CD14-positive monocyte (primary cell): ENCODE measurements at regions not wholly inside any gene's neighbourhood (a gene's known extent, or its start where the extent isn't known, plus 50 kb on each side); places are given as distances from the start of the nearest gene placed in this dataset.

Experiments used
- DNase-seq, 3 donors: peaks; one replicate each; pipeline ENCODE4 v3.0.0-alpha.2; 2011 to 2022
- H2AFZ ChIP-seq: 2 replicates; pipeline ENCODE4 v1.6.0; 2012; ENCODE audit warnings: mild to moderate bottlenecking, low read depth, low read length, inconsistent platforms; ENCODE audit not compliant: insufficient read depth, poor library complexity, severe bottlenecking
- H3K27ac ChIP-seq, 2 donors: 1 replicate in 1 of 2; 2 replicates in 1 of 2; pipeline ENCODE4 v1.5.1; 2012 to 2013; ENCODE audit warnings: low read length in 2 of 2, control low read depth in 1 of 2, inconsistent platforms in 1 of 2, low read depth in 1 of 2, mild to moderate bottlenecking in 1 of 2
- H3K27me3 ChIP-seq, 2 donors: one replicate each; pipeline versions ENCODE4 v1.6.0 to v1.6.1; 2011 to 2013; ENCODE audit warnings: low read length in 2 of 2; ENCODE audit not compliant: control insufficient read depth in 2 of 2, insufficient read depth in 2 of 2
- H3K36me3 ChIP-seq, 2 donors: replicated peaks in 1 of 2; 1 replicate in 1 of 2; 2 replicates in 1 of 2; pipeline versions ENCODE4 v1.5.1 to v1.6.1; 2012 to 2013; ENCODE audit warnings: low read length in 2 of 2, control low read depth in 1 of 2, inconsistent platforms in 1 of 2, mild to moderate bottlenecking in 1 of 2; ENCODE audit not compliant: insufficient read depth in 2 of 2, control insufficient read depth in 1 of 2
- H3K4me1 ChIP-seq, 2 donors: 1 replicate in 1 of 2; 2 replicates in 1 of 2; pipeline versions ENCODE4 v1.5.1 to v1.6.1; 2012 to 2013; ENCODE audit warnings: low read length in 2 of 2, control low read depth in 1 of 2, inconsistent platforms in 1 of 2, mild to moderate bottlenecking in 1 of 2, moderate library complexity in 1 of 2; ENCODE audit not compliant: insufficient read depth in 2 of 2, control insufficient read depth in 1 of 2
- H3K4me2 ChIP-seq: replicated peaks from 2 replicates; pipeline ENCODE3; 2012; ENCODE audit warnings: low read length, moderate library complexity, mild to moderate bottlenecking; ENCODE audit not compliant: poor library complexity, severe bottlenecking; ENCODE audit errors: extremely low read depth
- H3K4me3 ChIP-seq, 3 experiments: fragments of 200-600 bp in 1 of 3; sonication (generic) in 1 of 3; replicated peaks in 1 of 3; 1 replicate in 2 of 3; 2 replicates in 1 of 3; pipeline ENCODE4 v1.5.1; 2011 to 2013; ENCODE audit warnings: low read length in 3 of 3, mild to moderate bottlenecking in 3 of 3, control low read depth in 2 of 3, low read depth in 2 of 3, inconsistent platforms in 1 of 3, moderate library complexity in 1 of 3
- H3K79me2 ChIP-seq: 2 replicates; pipeline ENCODE4 v1.6.0; 2012; ENCODE audit warnings: mild to moderate bottlenecking, control low read depth, inconsistent platforms, low read length, moderate library complexity; ENCODE audit not compliant: insufficient read depth
- H3K9ac ChIP-seq: 2 replicates; pipeline ENCODE4 v1.6.0; 2017; ENCODE audit warnings: low read length, mild to moderate bottlenecking; ENCODE audit not compliant: insufficient read depth, poor library complexity, severe bottlenecking
- H3K9me3 ChIP-seq, 2 donors: replicated peaks in 1 of 2; 1 replicate in 1 of 2; 2 replicates in 1 of 2; pipeline versions ENCODE4 v1.5.1 to v1.6.1; 2012 to 2013; ENCODE audit warnings: low read length in 2 of 2, control low read depth in 1 of 2; ENCODE audit not compliant: control insufficient read depth in 1 of 2, insufficient read depth in 1 of 2
- H4K20me1 ChIP-seq: 2 replicates; pipeline ENCODE4 v1.6.0; 2012; ENCODE audit warnings: mild to moderate bottlenecking, low read length, control low read depth, moderate library complexity; ENCODE audit not compliant: insufficient read depth
- H3K27ac Mint-ChIP-seq, 7 donors: one replicate each; pipeline ENCODE4 v1.8.0; 2020; ENCODE audit warnings: mild to moderate bottlenecking in 7 of 7, mixed read lengths in 7 of 7, moderate library complexity in 6 of 7, inconsistent platforms in 2 of 7
- H3K27me3 Mint-ChIP-seq, 3 donors: one replicate each; pipeline ENCODE4 v1.8.0; 2021 to 2022; ENCODE audit warnings: low read depth in 3 of 3, mild to moderate bottlenecking in 3 of 3, mixed read lengths in 3 of 3, moderate library complexity in 3 of 3, inconsistent platforms in 1 of 3
- H3K36me3 Mint-ChIP-seq, 2 donors: one replicate each; pipeline ENCODE4 v1.8.0; 2020; ENCODE audit warnings: mixed read lengths in 2 of 2, inconsistent platforms in 1 of 2, mild to moderate bottlenecking in 1 of 2
- H3K4me1 Mint-ChIP-seq: one replicate; pipeline ENCODE4 v1.8.0; 2020; ENCODE audit warnings: mild to moderate bottlenecking, mixed read lengths
- H3K4me3 Mint-ChIP-seq, 2 donors: one replicate each; pipeline ENCODE4 v1.8.0; 2020; ENCODE audit warnings: mild to moderate bottlenecking in 2 of 2, mixed read lengths in 2 of 2, moderate library complexity in 1 of 2
- H3K9me3 Mint-ChIP-seq, 7 donors: one replicate each; pipeline ENCODE4 v1.8.0; 2020 to 2022; ENCODE audit warnings: mixed read lengths in 7 of 7, mild to moderate bottlenecking in 6 of 7, moderate library complexity in 6 of 7, inconsistent platforms in 2 of 7
- WGBS: methylation state at CpG from one replicate; pipeline ENCODE4 v1.1.5; 2013; ENCODE audit warnings: missing lambda C conversion rate; ENCODE audit not compliant: insufficient coverage; 5-methylcytosine and 5-hydroxymethylcytosine counted together
- intact Hi-C, 2 donors: fragments of 100-400 bp; cut with micrococcal nuclease; formaldehyde crosslinking; loops; one replicate each; pipeline versions ENCODE4 v1.15.0 to v1.15.1; 2023
- TF ChIP-seq, protein P1 (sequence below): fragments of 200-600 bp; IDR thresholded peaks from one replicate; pipeline ENCODE4 v1.8.0; 2022; ENCODE audit warnings: antibody characterized with exemption, mild to moderate bottlenecking

DNA sequence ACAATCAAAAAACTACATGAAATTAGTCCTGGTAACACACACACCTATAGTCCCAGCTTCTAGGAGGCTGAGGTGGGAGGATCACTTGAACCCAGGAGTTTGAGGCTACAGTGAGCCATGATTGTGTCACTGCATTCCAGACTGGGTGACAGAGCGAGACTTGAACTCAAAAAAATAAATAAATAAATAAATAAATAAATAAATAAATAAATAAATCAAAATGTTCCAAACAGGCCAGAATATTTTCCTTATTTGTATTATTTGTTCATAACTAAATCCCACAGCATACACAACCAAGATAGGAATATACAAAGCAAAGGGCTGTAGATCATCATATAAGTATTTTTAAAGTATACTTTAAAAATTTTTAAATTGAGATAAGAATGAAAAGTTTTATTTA lies 537.2 kb upstream of the CDH8 start:
- H3K79me2 ChIP-seq, result no peaks in the 10 kb centered on the region
- Mint-ChIP-seq H3K36me3 (no peaks in the 10 kb centered on the region), H3K4me1 (no peaks in the 10 kb centered on the region), H3K27ac (no peak overlapping the region), H3K4me3 (no peak overlapping the region), H3K9me3 (peaks cover 0 to 3% (median 0%) of the 10 kb centered on the region in 7 donors), H3K27me3 (no peaks in the 10 kb centered on the region)
- H3K4me1 ChIP-seq, result no peaks in the 10 kb centered on the region
- H3K27ac ChIP-seq, result no peak overlapping the region
- no peaks in the 10 kb centered on the region for H4K20me1 ChIP-seq
- H3K4me3 ChIP-seq, result no peak overlapping the region
- H3K9ac ChIP-seq, result no peak overlapping the region
- intact Hi-C loops, result no loop called here
- H3K9me3 ChIP-seq, result peaks cover 0 to 3% of the 10 kb centered on the region in 2 donors
- no peak for DNase-seq
- no peaks in the 10 kb centered on the region for H3K27me3 ChIP-seq
- no CpG with 5 or more reads among the region's 1 CpG for WGBS
- TF ChIP-seq, protein P1, sequence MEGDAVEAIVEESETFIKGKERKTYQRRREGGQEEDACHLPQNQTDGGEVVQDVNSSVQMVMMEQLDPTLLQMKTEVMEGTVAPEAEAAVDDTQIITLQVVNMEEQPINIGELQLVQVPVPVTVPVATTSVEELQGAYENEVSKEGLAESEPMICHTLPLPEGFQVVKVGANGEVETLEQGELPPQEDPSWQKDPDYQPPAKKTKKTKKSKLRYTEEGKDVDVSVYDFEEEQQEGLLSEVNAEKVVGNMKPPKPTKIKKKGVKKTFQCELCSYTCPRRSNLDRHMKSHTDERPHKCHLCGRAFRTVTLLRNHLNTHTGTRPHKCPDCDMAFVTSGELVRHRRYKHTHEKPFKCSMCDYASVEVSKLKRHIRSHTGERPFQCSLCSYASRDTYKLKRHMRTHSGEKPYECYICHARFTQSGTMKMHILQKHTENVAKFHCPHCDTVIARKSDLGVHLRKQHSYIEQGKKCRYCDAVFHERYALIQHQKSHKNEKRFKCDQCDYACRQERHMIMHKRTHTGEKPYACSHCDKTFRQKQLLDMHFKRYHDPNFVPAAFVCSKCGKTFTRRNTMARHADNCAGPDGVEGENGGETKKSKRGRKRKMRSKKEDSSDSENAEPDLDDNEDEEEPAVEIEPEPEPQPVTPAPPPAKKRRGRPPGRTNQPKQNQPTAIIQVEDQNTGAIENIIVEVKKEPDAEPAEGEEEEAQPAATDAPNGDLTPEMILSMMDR, result no peak
- H3K36me3 ChIP-seq, result no peaks in the 10 kb centered on the region
- no peak overlapping the region for H2AFZ ChIP-seq
- H3K4me2 ChIP-seq, result no peak overlapping the region

DNA sequence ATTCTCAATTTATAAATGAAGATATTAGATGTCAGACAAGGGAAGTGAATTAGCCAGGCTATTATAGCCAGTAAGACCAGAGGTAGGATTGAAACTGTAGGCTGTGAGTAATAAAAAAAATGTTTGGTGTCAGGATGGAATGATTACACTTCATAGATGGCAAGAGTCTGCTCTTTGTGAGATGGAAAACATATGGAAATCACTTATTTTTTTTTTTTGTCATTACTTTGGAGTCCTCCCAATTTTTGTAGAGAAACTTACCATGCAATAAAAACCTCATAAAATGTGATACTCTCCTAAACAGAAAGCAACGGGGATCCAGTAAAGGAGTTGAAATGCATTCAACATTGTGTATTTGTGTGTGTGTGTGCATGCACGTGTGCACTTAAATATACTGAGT lies 532.7 kb upstream of the CDH8 start:
- Mint-ChIP-seq H3K27ac (no peak overlapping the region), H3K9me3 (peaks cover 0 to 5% (median 0%) of the 10 kb centered on the region in 7 donors), H3K4me1 (no peaks in the 10 kb centered on the region), H3K27me3 (no peaks in the 10 kb centered on the region), H3K36me3 (no peaks in the 10 kb centered on the region), H3K4me3 (no peak overlapping the region)
- Histone ChIP-seq H3K4me1 (no peaks in the 10 kb centered on the region), H3K9ac (no peak overlapping the region), H3K27me3 (no peaks in the 10 kb centered on the region), H3K27ac (no peak overlapping the region), H3K9me3 (peaks cover 0 to 3% of the 10 kb centered on the region in 2 donors), H3K79me2 (no peaks in the 10 kb centered on the region), H4K20me1 (no peaks in the 10 kb centered on the region), H2AFZ (no peak overlapping the region), H3K4me3 (no peak overlapping the region), H3K36me3 (no peaks in the 10 kb centered on the region), H3K4me2 (no peak overlapping the region)
- no peak for DNase-seq
- TF ChIP-seq, protein P1, result no peak
- intact Hi-C loops, result no loop called here
- 100% methylated on average over 1 of the region's 2 CpGs for WGBS
